ENCODE measurements at regions not wholly inside any gene's neighbourhood (a gene's known extent, or its start where the extent isn't known, plus 50 kb on each side); places are given as distances from the start of the nearest gene placed in this dataset.
A peak's percentile ranks its signal among the peaks of the same experiment; 100 is the strongest.

- no peak for ATAC-seq
- H3K9me3 Mint-ChIP-seq (ENCODE audit: low read depth), result no peaks in the 10 kb centered on the region
- H3K4me3 Mint-ChIP-seq, result no peak overlapping the region
- intact Hi-C loops (cut with DNase I, micrococcal nuclease), result no loop called here
- peaks cover 3% of the 10 kb centered on the region for H3K4me1 Mint-ChIP-seq
- ChIA-PET POLR2A (no interaction called here), CTCF (no interaction called here)
- H3K27ac Mint-ChIP-seq, result no peak overlapping the region
- no peak for DNase-seq
- no peaks in the 10 kb centered on the region for H3K27me3 Mint-ChIP-seq
- H3K36me3 Mint-ChIP-seq (ENCODE audit: low read depth), result no peaks in the 10 kb centered on the region
Measured at GRCh38 chr7:23964715-23965114, 254.7 kb downstream of the STK31 start.

GRCh38 chr7:23965296-23965695, 255.3 kb downstream of the STK31 start:
- DNase-seq (no peak), ATAC-seq (no peak)
- no peak overlapping the region for H3K27ac Mint-ChIP-seq
- intact Hi-C loops (cut with DNase I, micrococcal nuclease), result no loop called here
- H3K27me3 Mint-ChIP-seq, result no peaks in the 10 kb centered on the region
- H3K4me1 Mint-ChIP-seq, result peaks cover 3% of the 10 kb centered on the region
- ChIA-PET CTCF (no interaction called here), POLR2A (no interaction called here)
- no peak overlapping the region for H3K4me3 Mint-ChIP-seq
- H3K36me3 Mint-ChIP-seq (ENCODE audit: low read depth), result no peaks in the 10 kb centered on the region
- H3K9me3 Mint-ChIP-seq (ENCODE audit: low read depth), result no peaks in the 10 kb centered on the region

- intact Hi-C loops (cut with DNase I, micrococcal nuclease), result no loop called here
- H3K27me3 Mint-ChIP-seq, result no peaks in the 10 kb centered on the region
- no peaks in the 10 kb centered on the region for H3K9me3 Mint-ChIP-seq (ENCODE audit: low read depth)
- no peak for ATAC-seq
- no peaks in the 10 kb centered on the region for H3K36me3 Mint-ChIP-seq (ENCODE audit: low read depth)
- no peak overlapping the region for H3K27ac Mint-ChIP-seq
- no peak for DNase-seq
- no peak overlapping the region for H3K4me3 Mint-ChIP-seq
- CTCF ChIA-PET, result interaction anchor here (1.0 kb wide), 1 partner anchor 9 kb away, joined by 3 read pairs; no protein-coding TSS in a partner anchor
- POLR2A ChIA-PET, result no interaction called here
- H3K4me1 Mint-ChIP-seq, result peaks cover 3% of the 10 kb centered on the region
Measured at GRCh38 chr7:23966941-23967340, 256.9 kb downstream of the STK31 start.

- ChIA-PET POLR2A (no interaction called here), CTCF (interaction anchor here (0.5 to 0.7 kb wide), 2 partner anchors 114 to 185 kb away, joined by 3 read pairs; no protein-coding TSS in a partner anchor)
- H3K4me3 Mint-ChIP-seq, result no peak overlapping the region
- H3K36me3 Mint-ChIP-seq (ENCODE audit: low read depth), result no peaks in the 10 kb centered on the region
- no peaks in the 10 kb centered on the region for H3K27me3 Mint-ChIP-seq
- peaks cover 3% of the 10 kb centered on the region for H3K4me1 Mint-ChIP-seq
- intact Hi-C loops (cut with DNase I, micrococcal nuclease), result no loop called here
- DNase-seq, result peak; percentile 33
- H3K27ac Mint-ChIP-seq, result no peak overlapping the region
- H3K9me3 Mint-ChIP-seq (ENCODE audit: low read depth), result no peaks in the 10 kb centered on the region
- peak; percentile 78 for ATAC-seq
Measured at GRCh38 chr7:23967949-23968599, 258.1 kb downstream of the STK31 start.

GRCh38 chr7:23968791-23969190, 258.8 kb downstream of the STK31 start:
- H3K4me3 Mint-ChIP-seq, result no peak overlapping the region
- CTCF ChIA-PET, result interaction anchor here (0.5 kb wide), 1 partner anchor 186 kb away, joined by 3 read pairs; no protein-coding TSS in a partner anchor
- no peak overlapping the region for H3K27ac Mint-ChIP-seq
- no peaks in the 10 kb centered on the region for H3K36me3 Mint-ChIP-seq (ENCODE audit: low read depth)
- no peaks in the 10 kb centered on the region for H3K9me3 Mint-ChIP-seq (ENCODE audit: low read depth)
- intact Hi-C loops (cut with DNase I, micrococcal nuclease), result no loop called here
- DNase-seq, result no peak
- no peaks in the 10 kb centered on the region for H3K27me3 Mint-ChIP-seq
- POLR2A ChIA-PET, result no interaction called here
- no peak for ATAC-seq
- H3K4me1 Mint-ChIP-seq, result peaks cover 3% of the 10 kb centered on the region

GRCh38 chr7:23969443-23969842, 259.4 kb downstream of the STK31 start:
- POLR2A ChIA-PET, result no interaction called here
- H3K36me3 Mint-ChIP-seq (ENCODE audit: low read depth), result no peaks in the 10 kb centered on the region
- no peak overlapping the region for H3K27ac Mint-ChIP-seq

GRCh38 chr7:23970193-23970592, 260.2 kb downstream of the STK31 start:
- no peak for ATAC-seq

More at GRCh38 chr7:23969443-23969842, 259.4 kb downstream of the STK31 start:
- CTCF ChIA-PET, result no interaction called here
- no peaks in the 10 kb centered on the region for H3K9me3 Mint-ChIP-seq (ENCODE audit: low read depth)
- no peak overlapping the region for H3K4me3 Mint-ChIP-seq
- peaks cover 3% of the 10 kb centered on the region for H3K4me1 Mint-ChIP-seq
- intact Hi-C loops (cut with DNase I, micrococcal nuclease), result no loop called here
- no peaks in the 10 kb centered on the region for H3K27me3 Mint-ChIP-seq
- DNase-seq (no peak), ATAC-seq (no peak)

GRCh38 chr7:23971031-23971430, 261.0 kb downstream of the STK31 start:
- ATAC-seq (no peak), DNase-seq (no peak)
- intact Hi-C loops (cut with DNase I, micrococcal nuclease), result no loop called here
- no peak overlapping the region for H3K4me3 Mint-ChIP-seq
- H3K4me1 Mint-ChIP-seq, result peaks cover 3% of the 10 kb centered on the region
- no peaks in the 10 kb centered on the region for H3K27me3 Mint-ChIP-seq
- H3K27ac Mint-ChIP-seq, result no peak overlapping the region
- no peaks in the 10 kb centered on the region for H3K36me3 Mint-ChIP-seq (ENCODE audit: low read depth)
- no peaks in the 10 kb centered on the region for H3K9me3 Mint-ChIP-seq (ENCODE audit: low read depth)
- ChIA-PET CTCF (interaction anchor here (0.6 kb wide), 1 partner anchor 142 kb away, joined by 3 read pairs; no protein-coding TSS in a partner anchor), POLR2A (no interaction called here)

More at GRCh38 chr7:23970193-23970592, 260.2 kb downstream of the STK31 start:
- Mint-ChIP-seq H3K4me3 (no peak overlapping the region), H3K27ac (no peak overlapping the region), H3K36me3 (ENCODE audit: low read depth) (no peaks in the 10 kb centered on the region), H3K4me1 (peaks cover 3% of the 10 kb centered on the region), H3K9me3 (ENCODE audit: low read depth) (no peaks in the 10 kb centered on the region), H3K27me3 (no peaks in the 10 kb centered on the region)
- no peak for DNase-seq
- intact Hi-C loops (cut with DNase I, micrococcal nuclease), result no loop called here
- CTCF ChIA-PET, result interaction anchor here (0.6 kb wide), 1 partner anchor 142 kb away, joined by 3 read pairs; no protein-coding TSS in a partner anchor
- POLR2A ChIA-PET, result no interaction called here

- H3K36me3 Mint-ChIP-seq (ENCODE audit: low read depth), result no peaks in the 10 kb centered on the region
- DNase-seq (no peak), ATAC-seq (no peak)
- intact Hi-C loops (cut with DNase I, micrococcal nuclease), result no loop called here
- H3K4me1 Mint-ChIP-seq, result peaks cover 3% of the 10 kb centered on the region
- H3K9me3 Mint-ChIP-seq (ENCODE audit: low read depth), result no peaks in the 10 kb centered on the region
- no peak overlapping the region for H3K4me3 Mint-ChIP-seq
- ChIA-PET CTCF (interaction anchor here (0.7 kb wide), 1 partner anchor 1343 kb away, joined by 3 read pairs; no protein-coding TSS in a partner anchor), POLR2A (no interaction called here)
- peaks cover under 1% of the 10 kb centered on the region for H3K27me3 Mint-ChIP-seq
- H3K27ac Mint-ChIP-seq, result no peak overlapping the region
Measured at GRCh38 chr7:23972057-23972456, 262.0 kb downstream of the STK31 start.

GRCh38 chr7:23973264-23973663, 263.2 kb downstream of the STK31 start:
- no peaks in the 10 kb centered on the region for H3K36me3 Mint-ChIP-seq (ENCODE audit: low read depth)
- H3K27ac Mint-ChIP-seq, result no peak overlapping the region
- ATAC-seq (no peak), DNase-seq (no peak)
- intact Hi-C loops (cut with DNase I, micrococcal nuclease), result no loop called here
- no peaks in the 10 kb centered on the region for H3K9me3 Mint-ChIP-seq (ENCODE audit: low read depth)
- CTCF ChIA-PET, result no interaction called here
- POLR2A ChIA-PET, result no interaction called here
- H3K27me3 Mint-ChIP-seq, result peaks cover 3% of the 10 kb centered on the region
- H3K4me1 Mint-ChIP-seq, result peaks cover 3% of the 10 kb centered on the region
- H3K4me3 Mint-ChIP-seq, result no peak overlapping the region

GRCh38 chr7:23980081-23980480, 270.1 kb downstream of the STK31 start:
- POLR2A ChIA-PET, result no interaction called here
- DNase-seq, result no peak
- intact Hi-C loops (cut with DNase I, micrococcal nuclease), result no loop called here
- no peak overlapping the region for H3K27ac Mint-ChIP-seq
- H3K27me3 Mint-ChIP-seq, result peaks cover 5% of the 10 kb centered on the region
- no peaks in the 10 kb centered on the region for H3K4me1 Mint-ChIP-seq
- no peaks in the 10 kb centered on the region for H3K36me3 Mint-ChIP-seq (ENCODE audit: low read depth)
- peaks cover 10% of the 10 kb centered on the region for H3K9me3 Mint-ChIP-seq (ENCODE audit: low read depth)
- no peak overlapping the region for H3K4me3 Mint-ChIP-seq
- CTCF ChIA-PET, result interaction anchor here (1.1 kb wide), 1 partner anchor 25 kb away, joined by 3 read pairs; no protein-coding TSS in a partner anchor
- ATAC-seq, result no peak

- Mint-ChIP-seq H3K9me3 (ENCODE audit: low read depth) (peaks cover 10% of the 10 kb centered on the region), H3K36me3 (ENCODE audit: low read depth) (no peaks in the 10 kb centered on the region), H3K27me3 (peaks cover 7% of the 10 kb centered on the region), H3K27ac (no peak overlapping the region), H3K4me1 (no peaks in the 10 kb centered on the region), H3K4me3 (no peak overlapping the region)
- intact Hi-C loops (cut with DNase I, micrococcal nuclease), result no loop called here
- ChIA-PET POLR2A (no interaction called here), CTCF (no interaction called here)
- DNase-seq, result no peak
- ATAC-seq, result no peak
Measured at GRCh38 chr7:23981314-23981713, 271.3 kb downstream of the STK31 start.

Measured in activated CD4-positive, alpha-beta T cell treated with anti-CD3 and anti-CD28 coated beads for 36 hours (primary cell).